Fibroblast of the aortic adventitia (primary cell): ENCODE measurements at regions not wholly inside any gene's neighbourhood (a gene's known extent, or its start where the extent isn't known, plus 50 kb on each side); places are given as distances from the start of the nearest gene placed in this dataset.
"Not testable (repeated sequence)": the region's sequence is repeated elsewhere in the genome, so short reads cannot be mapped to it uniquely, and the experiment has no call there.

Experiments
- DNase-seq: peaks from one replicate; pipeline ENCODE4 v3.0.0-alpha.2; 2010; ENCODE audit warnings: low read depth
- H3K4me3 ChIP-seq: 2 replicates; pipeline ENCODE4 v1.5.1; 2011; ENCODE audit warnings: low read depth, mild to moderate bottlenecking, control low read depth, low read length, moderate library complexity
- CTCF ChIP-seq: IDR thresholded peaks from 2 replicates; pipeline ENCODE4 v1.5.1; 2011; ENCODE audit warnings: mild to moderate bottlenecking, low read length, control low read depth, inconsistent platforms; ENCODE audit not compliant: insufficient read depth

GRCh38 chr13:80069374-80069773 lies 271.6 kb downstream of the SPRY2 start:
- DNase-seq = no peak
- no peak for TF ChIP-seq CTCF
- H3K4me3 ChIP-seq = no peak overlapping the region

GRCh38 chr13:80065996-80066395 lies 274.9 kb downstream of the SPRY2 start:
- DNase-seq = no peak
- TF ChIP-seq CTCF = no peak
- H3K4me3 ChIP-seq = no peak overlapping the region

- DNase-seq, H3K4me3 ChIP-seq: not testable (repeated sequence)
Observed at GRCh38 chr13:80062416-80062815, 278.5 kb downstream of the SPRY2 start.

GRCh38 chr13:80059789-80060188 lies 281.1 kb downstream of the SPRY2 start:
- DNase-seq = no peak
- no peak for TF ChIP-seq CTCF
- H3K4me3 ChIP-seq = no peak overlapping the region

GRCh38 chr13:80058626-80059025 lies 282.3 kb downstream of the SPRY2 start:
- no peak for DNase-seq
- no peak for TF ChIP-seq CTCF
- H3K4me3 ChIP-seq = no peak overlapping the region

GRCh38 chr13:80055847-80056246 lies 285.1 kb downstream of the SPRY2 start:
- no peak overlapping the region for H3K4me3 ChIP-seq
- DNase-seq = no peak
- no peak for TF ChIP-seq CTCF

- no peak for DNase-seq
- no peak for TF ChIP-seq CTCF
- no peak overlapping the region for H3K4me3 ChIP-seq
Observed at GRCh38 chr13:80054806-80055205, 286.1 kb downstream of the SPRY2 start.
